Keratinocyte (primary cell): ENCODE measurements at regions not wholly inside any gene's neighbourhood (a gene's known extent, or its start where the extent isn't known, plus 50 kb on each side); places are given as distances from the start of the nearest gene placed in this dataset.

Experiments used
- DNase-seq: peaks from one replicate; pipeline ENCODE4 v3.0.0-alpha.2; 2011; ENCODE audit warnings: low read depth, missing footprints, low spot score
- FAIRE-seq: peaks from 2 replicates; lab custom pipeline; 2011; peaks lifted over from hg19 to GRCh38; lab: Jason Lieb, UNC
- H2AFZ ChIP-seq: 2 replicates; pipeline ENCODE4 v1.6.0; 2012; ENCODE audit warnings: low read length, control low read depth, inconsistent platforms; ENCODE audit not compliant: control insufficient read depth
- H3K27ac ChIP-seq: 2 replicates; pipeline ENCODE4 v1.5.1; 2011; ENCODE audit warnings: low read length; ENCODE audit not compliant: control insufficient read depth, insufficient read depth
- H3K27me3 ChIP-seq: 3 replicates; pipeline ENCODE4 v1.6.0; 2011; ENCODE audit warnings: low read length; ENCODE audit not compliant: control insufficient read depth, insufficient read depth; ENCODE audit errors: extremely low read depth
- H3K36me3 ChIP-seq, 2 experiments: 2 replicates in 1 of 2; 3 replicates in 1 of 2; pipeline ENCODE4 v1.5.1; 2011; ENCODE audit warnings: low read length in 2 of 2, mild to moderate bottlenecking in 1 of 2; ENCODE audit not compliant: control insufficient read depth in 2 of 2, insufficient read depth in 2 of 2; ENCODE audit errors: extremely low read depth in 1 of 2
- H3K4me1 ChIP-seq: 3 replicates; pipeline ENCODE4 v1.5.1; 2011; ENCODE audit warnings: low read length; ENCODE audit not compliant: control insufficient read depth, insufficient read depth; ENCODE audit errors: extremely low read depth
- H3K4me2 ChIP-seq: 3 replicates; pipeline ENCODE4 v1.6.0; 2011; ENCODE audit warnings: low read depth, low read length; ENCODE audit not compliant: control insufficient read depth, insufficient read depth; ENCODE audit errors: extremely low read depth
- H3K4me3 ChIP-seq, 3 experiments: fragments of 200-600 bp in 1 of 3; sonication (generic) in 1 of 3; 2 replicates in 2 of 3; 3 replicates in 1 of 3; pipeline ENCODE4 v1.5.1; 2011 to 2016; ENCODE audit warnings: low read length in 3 of 3, mild to moderate bottlenecking in 3 of 3, control low read depth in 2 of 3, inconsistent platforms in 1 of 3, low read depth in 1 of 3, mixed read lengths in 1 of 3, mixed run types in 1 of 3, moderate library complexity in 1 of 3; ENCODE audit not compliant: control insufficient read depth in 2 of 3, insufficient read depth in 2 of 3; ENCODE audit errors: extremely low read depth in 1 of 3
- H3K79me2 ChIP-seq: 2 replicates; pipeline ENCODE4 v1.6.0; 2012; ENCODE audit warnings: low read length; ENCODE audit not compliant: control insufficient read depth, insufficient read depth
- H3K9ac ChIP-seq: 3 replicates; pipeline ENCODE4 v1.6.0; 2011; ENCODE audit warnings: low read length; ENCODE audit not compliant: control insufficient read depth, insufficient read depth; ENCODE audit errors: extremely low read depth
- H3K9me1 ChIP-seq: 3 replicates; pipeline ENCODE4 v1.6.0; 2011; ENCODE audit warnings: low read length; ENCODE audit not compliant: control insufficient read depth, insufficient read depth; ENCODE audit errors: extremely low read depth
- H3K9me3 ChIP-seq: 2 replicates; pipeline ENCODE4 v1.5.1; 2012; ENCODE audit warnings: low read depth, low read length; ENCODE audit not compliant: control insufficient read depth
- H4K20me1 ChIP-seq: 3 replicates; pipeline ENCODE4 v1.6.0; 2011; ENCODE audit warnings: low read length; ENCODE audit not compliant: control insufficient read depth, insufficient read depth; ENCODE audit errors: extremely low read depth
- EZH2 ChIP-seq: IDR thresholded peaks from one replicate; pipeline ENCODE4 v1.6.1; 2012; ENCODE audit warnings: inconsistent platforms, mild to moderate bottlenecking, low read length, moderate library complexity
- dilution Hi-C: fragments of 300-500 bp; cut with MboI; formaldehyde crosslinking; loops from one replicate; pipeline ENCODE4 v1.7.0; 2020; ENCODE audit warnings: low sequenced_read_pairs; ENCODE audit not compliant: extremely low pct_ligation_motif_present
- TF ChIP-seq, protein P1 (sequence below), 3 experiments: IDR thresholded peaks in 1 of 3; conservative IDR thresholded peaks in 1 of 3; optimal IDR thresholded peaks in 1 of 3; 2 replicates in 2 of 3; 3 replicates in 1 of 3; pipeline versions ENCODE3 to v1.5.1; 2011; ENCODE audit warnings: low read length in 3 of 3, mild to moderate bottlenecking in 3 of 3, moderate library complexity in 2 of 3, control low read depth in 1 of 3, inconsistent platforms in 1 of 3; ENCODE audit not compliant: insufficient read depth in 2 of 3; ENCODE audit errors: extremely low read depth in 1 of 3

DNA sequence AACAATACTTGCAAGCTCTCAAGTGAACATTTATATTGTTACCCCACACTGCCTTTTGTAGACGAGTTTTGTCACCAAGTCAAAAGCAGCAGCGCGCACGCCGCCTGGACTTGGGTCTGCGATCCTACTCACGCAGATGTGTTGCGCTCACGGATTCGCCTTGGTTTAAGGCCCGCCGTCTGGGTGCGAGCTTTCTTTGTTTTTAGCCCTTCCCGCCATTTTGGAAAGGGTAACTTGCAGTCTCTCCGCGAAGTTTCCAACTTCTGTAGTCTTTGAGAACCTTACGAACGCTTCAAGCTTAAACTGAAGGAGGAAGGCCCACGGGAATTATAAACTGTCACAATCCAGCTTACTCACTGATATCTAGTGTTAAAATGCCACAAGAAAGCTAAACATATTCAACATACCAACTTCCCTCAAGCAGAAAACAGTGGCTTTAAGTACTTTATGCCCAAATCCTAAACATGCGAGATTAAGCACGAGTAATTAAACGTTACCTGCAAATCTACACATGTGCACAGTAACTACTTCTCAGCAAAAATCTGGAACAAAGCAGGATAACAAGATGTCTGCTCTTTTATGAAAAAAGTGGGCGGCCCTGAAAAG lies 80.4 kb upstream of the BTN3A2 start:
- DNase-seq (no peak), FAIRE-seq (no peak)
- no peaks in the 10 kb centered on the region for H3K79me2 ChIP-seq
- H3K4me1 ChIP-seq, result no peaks in the 10 kb centered on the region
- no peaks in the 10 kb centered on the region for H4K20me1 ChIP-seq
- H3K9me3 ChIP-seq, result no peaks in the 10 kb centered on the region
- peak overlapping the region; percentile 95 for H3K4me2 ChIP-seq
- no peak for TF ChIP-seq EZH2
- TF ChIP-seq, protein P1, sequence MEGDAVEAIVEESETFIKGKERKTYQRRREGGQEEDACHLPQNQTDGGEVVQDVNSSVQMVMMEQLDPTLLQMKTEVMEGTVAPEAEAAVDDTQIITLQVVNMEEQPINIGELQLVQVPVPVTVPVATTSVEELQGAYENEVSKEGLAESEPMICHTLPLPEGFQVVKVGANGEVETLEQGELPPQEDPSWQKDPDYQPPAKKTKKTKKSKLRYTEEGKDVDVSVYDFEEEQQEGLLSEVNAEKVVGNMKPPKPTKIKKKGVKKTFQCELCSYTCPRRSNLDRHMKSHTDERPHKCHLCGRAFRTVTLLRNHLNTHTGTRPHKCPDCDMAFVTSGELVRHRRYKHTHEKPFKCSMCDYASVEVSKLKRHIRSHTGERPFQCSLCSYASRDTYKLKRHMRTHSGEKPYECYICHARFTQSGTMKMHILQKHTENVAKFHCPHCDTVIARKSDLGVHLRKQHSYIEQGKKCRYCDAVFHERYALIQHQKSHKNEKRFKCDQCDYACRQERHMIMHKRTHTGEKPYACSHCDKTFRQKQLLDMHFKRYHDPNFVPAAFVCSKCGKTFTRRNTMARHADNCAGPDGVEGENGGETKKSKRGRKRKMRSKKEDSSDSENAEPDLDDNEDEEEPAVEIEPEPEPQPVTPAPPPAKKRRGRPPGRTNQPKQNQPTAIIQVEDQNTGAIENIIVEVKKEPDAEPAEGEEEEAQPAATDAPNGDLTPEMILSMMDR (optimal IDR thresholded peaks at IDR 0.05 in 1 of 3, IDR thresholded peaks at IDR 0.05 in 1 of 3, conservative IDR thresholded peaks at IDR 0.05 in 1 of 3; ENCODE audit: extremely low read depth in 1 of 3, insufficient read depth in 2 of 3, low read length in 3 of 3), result no peak
- H3K9ac ChIP-seq, result peak overlapping the region; percentile 81
- peak overlapping the region; percentile 43 to 83 (median 80) for H3K4me3 ChIP-seq
- dilution Hi-C loops, result no loop called here
- no peaks in the 10 kb centered on the region for H3K27me3 ChIP-seq
- peak overlapping the region; percentile 94 for H3K27ac ChIP-seq
- peaks cover 0 to 3% of the 10 kb centered on the region in 2 experiments for H3K36me3 ChIP-seq
- H2AFZ ChIP-seq, result peak overlapping the region; percentile 68
- no peaks in the 10 kb centered on the region for H3K9me1 ChIP-seq

DNA sequence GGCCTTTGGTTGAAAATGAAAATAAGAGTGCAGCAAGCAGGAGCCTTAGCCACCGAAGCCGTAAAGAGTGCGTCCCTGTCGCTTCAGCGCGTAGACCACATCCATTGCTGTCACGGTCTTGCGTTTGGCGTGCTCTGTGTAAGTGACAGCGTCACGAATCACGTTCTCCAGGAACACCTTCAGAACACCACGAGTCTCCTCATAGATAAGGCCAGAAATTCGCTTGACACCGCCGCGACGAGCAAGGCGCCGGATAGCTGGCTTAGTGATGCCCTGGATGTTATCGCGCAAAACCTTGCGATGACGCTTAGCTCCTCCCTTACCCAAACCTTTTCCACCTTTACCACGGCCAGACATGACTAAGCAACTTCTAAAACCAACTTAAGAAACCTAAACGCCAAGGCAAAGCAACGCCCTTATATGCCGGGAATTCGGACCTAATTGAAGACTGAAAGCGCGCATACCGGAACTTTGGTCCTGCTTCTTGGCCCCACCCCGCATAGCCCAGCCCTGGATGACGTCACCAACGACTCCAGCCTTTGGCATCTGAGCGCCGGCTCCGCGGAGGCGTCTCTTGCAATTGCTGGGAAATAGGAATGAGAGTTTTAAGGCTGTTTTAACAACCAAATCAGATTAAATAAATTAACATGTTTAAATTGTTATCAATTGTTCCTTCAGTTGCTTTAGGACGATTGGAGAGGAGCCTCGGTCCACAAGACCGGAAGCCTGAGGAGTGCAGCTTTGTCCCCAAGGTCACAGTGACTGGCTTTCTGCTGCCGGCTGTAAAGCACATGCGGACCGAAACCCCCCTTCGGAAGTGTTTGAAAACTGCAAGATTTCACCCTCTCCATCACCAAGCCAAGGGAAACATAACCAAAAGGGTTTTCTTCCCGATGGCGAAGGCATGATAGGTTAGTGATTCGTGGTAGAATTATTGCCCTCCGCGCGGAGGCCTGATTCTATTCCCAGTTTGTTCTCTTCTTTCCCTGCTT lies 79.6 kb upstream of the BTN3A2 start:
- Histone ChIP-seq H3K9me3 (no peaks in the 10 kb centered on the region), H3K4me2 (peak overlapping the region; percentile 95), H3K36me3 (peaks cover 0 to 3% of the 10 kb centered on the region in 2 experiments), H3K27ac (peak overlapping the region; percentile 94), H3K4me3 (peak overlapping the region; percentile 56 to 83 (median 80)), H3K9ac (peak overlapping the region; percentile 81), H3K79me2 (no peaks in the 10 kb centered on the region), H3K4me1 (no peaks in the 10 kb centered on the region), H4K20me1 (no peaks in the 10 kb centered on the region), H3K9me1 (no peaks in the 10 kb centered on the region), H3K27me3 (no peaks in the 10 kb centered on the region), H2AFZ (peak overlapping the region; percentile 68)
- FAIRE-seq (peak; percentile 70), DNase-seq (peak; percentile 99)
- TF ChIP-seq EZH2, result no peak
- TF ChIP-seq, protein P1 (optimal IDR thresholded peaks at IDR 0.05 in 1 of 3, IDR thresholded peaks at IDR 0.05 in 1 of 3, conservative IDR thresholded peaks at IDR 0.05 in 1 of 3; ENCODE audit: extremely low read depth in 1 of 3, insufficient read depth in 2 of 3, low read length in 3 of 3), result no peak
- dilution Hi-C loops, result no loop called here
